ENCODE measurements at regions not wholly inside any gene's neighbourhood (a gene's known extent, or its start where the extent isn't known, plus 50 kb on each side); places are given as distances from the start of the nearest gene placed in this dataset.

GRCh38 chr5:155140646-155141045 lies 127.1 kb downstream of the KIF4B start:
- TF ChIP-seq POLR2A (IDR thresholded peaks at IDR 0.05) (no peak), CTCF (IDR thresholded peaks at IDR 0.05) (no peak)
